ENCODE measurements at regions not wholly inside any gene's neighbourhood (a gene's known extent, or its start where the extent isn't known, plus 50 kb on each side); places are given as distances from the start of the nearest gene placed in this dataset.

GRCh38 chr10:33681595-33681994 lies 347.1 kb upstream of the NRP1 start:
- Mint-ChIP-seq H3K27me3 (ENCODE audit: low read depth) (no peaks in the 10 kb centered on the region), H3K36me3 (no peaks in the 10 kb centered on the region), H3K9me3 (peaks cover 27% of the 10 kb centered on the region), H3K4me1 (peaks cover 11% of the 10 kb centered on the region), H3K27ac (no peak overlapping the region), H3K4me3 (no peak overlapping the region)
- no peak for DNase-seq (ENCODE audit: low spot score in 2 of 2, unreplicated experiment in 2 of 2)
- no peak for TF ChIP-seq CTCF (IDR thresholded peaks at IDR 0.05; ENCODE audit: unreplicated experiment)

GRCh38 chr10:33680036-33680435 lies 345.6 kb upstream of the NRP1 start:
- Mint-ChIP-seq H3K27me3 (ENCODE audit: low read depth) (no peaks in the 10 kb centered on the region), H3K4me3 (no peak overlapping the region), H3K4me1 (peaks cover 14% of the 10 kb centered on the region), H3K9me3 (peaks cover 32% of the 10 kb centered on the region), H3K36me3 (no peaks in the 10 kb centered on the region), H3K27ac (no peak overlapping the region)
- no peak for TF ChIP-seq CTCF (IDR thresholded peaks at IDR 0.05; ENCODE audit: unreplicated experiment)
- no peak for DNase-seq (ENCODE audit: low spot score in 2 of 2, unreplicated experiment in 2 of 2)

GRCh38 chr10:33676606-33677339 lies 342.3 kb upstream of the NRP1 start:
- Mint-ChIP-seq H3K4me1 (peaks cover 16% of the 10 kb centered on the region), H3K4me3 (no peak overlapping the region), H3K27ac (no peak overlapping the region), H3K27me3 (ENCODE audit: low read depth) (no peaks in the 10 kb centered on the region), H3K36me3 (no peaks in the 10 kb centered on the region), H3K9me3 (peaks cover 15% of the 10 kb centered on the region)
- TF ChIP-seq CTCF (IDR thresholded peaks at IDR 0.05; ENCODE audit: unreplicated experiment), result no peak
- DNase-seq (ENCODE audit: low spot score in 2 of 2, unreplicated experiment in 2 of 2), result no peak

GRCh38 chr10:33674986-33675599 lies 340.6 kb upstream of the NRP1 start:
- peak overlapping the region; percentile 35 for H3K27ac Mint-ChIP-seq
- no peak for TF ChIP-seq CTCF (IDR thresholded peaks at IDR 0.05; ENCODE audit: unreplicated experiment)
- peaks cover 15% of the 10 kb centered on the region for H3K9me3 Mint-ChIP-seq
- no peak overlapping the region for H3K4me3 Mint-ChIP-seq
- H3K36me3 Mint-ChIP-seq, result no peaks in the 10 kb centered on the region
- no peaks in the 10 kb centered on the region for H3K27me3 Mint-ChIP-seq (ENCODE audit: low read depth)
- no peak for DNase-seq (ENCODE audit: low spot score in 2 of 2, unreplicated experiment in 2 of 2)
- peaks cover 9% of the 10 kb centered on the region for H3K4me1 Mint-ChIP-seq

- Mint-ChIP-seq H3K9me3 (peaks cover 15% of the 10 kb centered on the region), H3K27me3 (ENCODE audit: low read depth) (no peaks in the 10 kb centered on the region), H3K27ac (no peak overlapping the region), H3K4me3 (no peak overlapping the region), H3K36me3 (no peaks in the 10 kb centered on the region), H3K4me1 (peaks cover 9% of the 10 kb centered on the region)
- no peak for DNase-seq (ENCODE audit: low spot score in 2 of 2, unreplicated experiment in 2 of 2)
- TF ChIP-seq CTCF (IDR thresholded peaks at IDR 0.05; ENCODE audit: unreplicated experiment), result no peak
These were observed 340.0 kb upstream of the NRP1 start for GRCh38 chr10:33674491-33674890.

All from mesothelial cell of epicardium (in vitro differentiated cells).